ENCODE measurements at regions not wholly inside any gene's neighbourhood (a gene's known extent, or its start where the extent isn't known, plus 50 kb on each side); places are given as distances from the start of the nearest gene placed in this dataset.

DNA sequence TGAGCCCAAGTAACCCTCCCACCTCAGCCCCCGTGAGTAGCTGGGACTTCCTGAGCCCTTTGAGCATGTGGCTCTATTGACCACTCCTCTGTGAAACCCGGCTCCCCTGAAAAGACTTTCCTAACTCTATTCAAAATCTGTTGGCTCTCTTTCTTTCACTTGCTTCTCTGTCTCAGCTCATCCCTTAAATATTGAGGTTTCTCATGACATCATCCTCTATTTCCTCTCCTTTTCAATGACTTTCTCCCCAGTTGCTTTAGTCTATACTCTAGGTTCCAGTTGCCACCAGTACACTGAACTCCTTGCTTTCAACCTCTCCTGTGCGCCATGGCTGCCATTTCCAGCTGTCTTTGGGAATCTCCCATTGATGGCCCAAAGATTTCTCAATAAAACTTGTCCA is 79.8 kb upstream of the STK17B start:
- TF ChIP-seq CTCF (IDR thresholded peaks at IDR 0.05): no peak
- TF ChIP-seq POLR2A (IDR thresholded peaks at IDR 0.05): no peak

All from adrenal gland (tissue), 5 donors.